H9 (cell line): ENCODE measurements at regions not wholly inside any gene's neighbourhood (a gene's known extent, or its start where the extent isn't known, plus 50 kb on each side); places are given as distances from the start of the nearest gene placed in this dataset.

Experiments used
- DNase-seq: peaks from one replicate; pipeline ENCODE4 v3.0.0-alpha.2; 2017
- H2AFZ ChIP-seq: one replicate; pipeline ENCODE4 v1.6.1; 2013; ENCODE audit warnings: mild to moderate bottlenecking, low read length, control low read depth, moderate library complexity
- H2AK5ac ChIP-seq: 2 replicates; pipeline ENCODE4 v1.6.1; 2013; ENCODE audit warnings: low read length, control low read depth, mixed read lengths; ENCODE audit not compliant: insufficient read length
- H2BK120ac ChIP-seq: one replicate; pipeline ENCODE4 v1.6.1; 2013; ENCODE audit warnings: low read depth, mild to moderate bottlenecking, low read length, control low read depth, inconsistent platforms; ENCODE audit not compliant: poor library complexity, severe bottlenecking
- H2BK12ac ChIP-seq: 2 replicates; pipeline ENCODE4 v1.6.1; 2013; ENCODE audit warnings: low read length, control low read depth, mixed read lengths, low read depth; ENCODE audit not compliant: insufficient read length
- H2BK15ac ChIP-seq: 2 replicates; pipeline ENCODE4 v1.6.1; 2013; ENCODE audit warnings: low read depth, low read length, control low read depth
- H2BK20ac ChIP-seq: one replicate; pipeline ENCODE4 v1.6.1; 2013; ENCODE audit warnings: low read depth, mild to moderate bottlenecking, low read length, control low read depth, inconsistent platforms; ENCODE audit not compliant: poor library complexity, severe bottlenecking
- H2BK5ac ChIP-seq: 2 replicates; pipeline ENCODE4 v1.6.1; 2013; ENCODE audit warnings: low read length, control low read depth, mixed read lengths; ENCODE audit not compliant: insufficient read length
- H3K14ac ChIP-seq: 2 replicates; pipeline ENCODE4 v1.6.1; 2013; ENCODE audit warnings: low read length, control low read depth; ENCODE audit not compliant: insufficient read depth
- H3K18ac ChIP-seq: 2 replicates; pipeline ENCODE4 v1.6.1; 2013; ENCODE audit warnings: low read depth, mild to moderate bottlenecking, mixed read lengths, low read length, control low read depth; ENCODE audit not compliant: insufficient read length
- H3K23ac ChIP-seq: 2 replicates; pipeline ENCODE4 v1.6.1; 2013; ENCODE audit warnings: low read length, control low read depth, mixed read lengths, low read depth; ENCODE audit not compliant: insufficient read length
- H3K23me2 ChIP-seq: 2 replicates; pipeline ENCODE4 v1.6.1; 2013; ENCODE audit warnings: low read depth, mild to moderate bottlenecking, mixed read lengths, low read length, control low read depth; ENCODE audit not compliant: insufficient read length, poor library complexity, severe bottlenecking
- H3K27ac ChIP-seq: 2 replicates; pipeline ENCODE4 v1.5.1; 2013; ENCODE audit warnings: low read length, control low read depth, mixed read lengths, low read depth; ENCODE audit not compliant: insufficient read length
- H3K27me3 ChIP-seq: 2 replicates; pipeline ENCODE4 v1.6.1; 2013; ENCODE audit warnings: low read length, control low read depth, inconsistent platforms; ENCODE audit not compliant: insufficient read depth
- H3K4ac ChIP-seq: 2 replicates; pipeline ENCODE4 v1.6.1; 2013; ENCODE audit warnings: low read depth, mild to moderate bottlenecking, control low read depth, inconsistent platforms, low read length, moderate library complexity
- H3K4me1 ChIP-seq: 2 replicates; pipeline ENCODE4 v1.6.1; 2013; ENCODE audit warnings: low read length, control low read depth, inconsistent platforms; ENCODE audit not compliant: insufficient read depth
- H3K4me2 ChIP-seq: 2 replicates; pipeline ENCODE4 v1.6.1; 2013; ENCODE audit warnings: low read length, control low read depth, mixed read lengths; ENCODE audit not compliant: insufficient read length, insufficient read depth
- H3K56ac ChIP-seq: 2 replicates; pipeline ENCODE4 v1.6.1; 2013; ENCODE audit warnings: low read depth, mild to moderate bottlenecking, mixed read lengths, low read length, control low read depth; ENCODE audit not compliant: insufficient read length
- H3K79me1 ChIP-seq: 2 replicates; pipeline ENCODE4 v1.6.1; 2013; ENCODE audit warnings: low read depth, mild to moderate bottlenecking, moderate library complexity, low read length, control low read depth, inconsistent platforms; ENCODE audit not compliant: insufficient read depth, poor library complexity, severe bottlenecking
- H3K79me2 ChIP-seq: 2 replicates; pipeline ENCODE4 v1.6.1; 2013; ENCODE audit warnings: low read length, control low read depth, inconsistent platforms; ENCODE audit not compliant: insufficient read depth
- H3K9ac ChIP-seq: 2 replicates; pipeline ENCODE4 v1.6.1; 2013; ENCODE audit warnings: low read length, control low read depth, mixed read lengths; ENCODE audit not compliant: insufficient read length; ENCODE audit errors: extremely low read depth
- H3K9me3 ChIP-seq: one replicate; pipeline ENCODE4 v1.6.1; 2013; ENCODE audit warnings: low read depth, low read length, inconsistent platforms; ENCODE audit not compliant: control insufficient read depth
- H3T11ph ChIP-seq: one replicate; pipeline ENCODE4 v1.6.1; 2013; ENCODE audit warnings: mild to moderate bottlenecking, low read length, control low read depth, inconsistent platforms
- H4K20me1 ChIP-seq: one replicate; pipeline ENCODE4 v1.6.1; 2013; ENCODE audit not compliant: control insufficient read depth, insufficient read length, insufficient read depth
- H4K5ac ChIP-seq: 2 replicates; pipeline ENCODE4 v1.6.1; 2013; ENCODE audit warnings: low read depth, mild to moderate bottlenecking, mixed read lengths, low read length, control low read depth; ENCODE audit not compliant: insufficient read length
- H4K8ac ChIP-seq: replicated peaks from 2 replicates; pipeline ENCODE4 v1.6.1; 2013; ENCODE audit warnings: low read length, control low read depth, mixed read lengths, low read depth; ENCODE audit not compliant: insufficient read length
- H4K91ac ChIP-seq: 2 replicates; pipeline ENCODE4 v1.6.1; 2013; ENCODE audit warnings: low read depth, mild to moderate bottlenecking, moderate library complexity, mixed read lengths, low read length, control low read depth; ENCODE audit not compliant: insufficient read length
- H3K27ac Mint-ChIP-seq, 3 experiments: 2 replicates in 2 of 3; 3 replicates in 1 of 3; pipeline ENCODE4 v1.8.0; 2020 to 2021; ENCODE audit warnings: mixed read lengths in 3 of 3, mild to moderate bottlenecking in 1 of 3, moderate library complexity in 1 of 3
- H3K27me3 Mint-ChIP-seq: 2 replicates; pipeline ENCODE4 v1.8.0; 2021; ENCODE audit warnings: low read depth, mild to moderate bottlenecking, moderate library complexity, mixed read lengths
- H3K36me3 Mint-ChIP-seq, 3 experiments: 2 replicates in 2 of 3; 3 replicates in 1 of 3; pipeline ENCODE4 v1.8.0; 2020 to 2021; ENCODE audit warnings: low read depth in 3 of 3, mixed read lengths in 3 of 3; ENCODE audit not compliant: insufficient read depth in 1 of 3
- H3K4me1 Mint-ChIP-seq, 2 experiments: 2 replicates each; pipeline ENCODE4 v1.8.0; 2020; ENCODE audit warnings: mixed read lengths in 2 of 2
- H3K4me3 Mint-ChIP-seq, 2 experiments: 2 replicates in 1 of 2; 3 replicates in 1 of 2; pipeline ENCODE4 v1.8.0; 2020 to 2021; ENCODE audit warnings: mild to moderate bottlenecking in 2 of 2, mixed read lengths in 2 of 2, moderate library complexity in 1 of 2
- H3K9me3 Mint-ChIP-seq, 2 experiments: 2 replicates in 1 of 2; 3 replicates in 1 of 2; pipeline ENCODE4 v1.8.0; 2020; ENCODE audit warnings: mild to moderate bottlenecking in 2 of 2, mixed read lengths in 2 of 2, moderate library complexity in 1 of 2
- WGBS: extraction: QIAGEN DNeasy Blood & Tissue Kit; methylation state at CpG from one replicate; pipeline ENCODE4 v1.1.7; 2013; ENCODE audit warnings: missing lambda C conversion rate, low lambda C conversion rate, mixed read lengths; ENCODE audit not compliant: insufficient read length; ENCODE audit errors: extremely low coverage; 5-methylcytosine and 5-hydroxymethylcytosine counted together
- TF ChIP-seq, protein P1 (sequence below): fragments of 200-600 bp; sonication (generic); conservative IDR thresholded peaks from 3 replicates; pipeline ENCODE4 v1.8.0; 2021; ENCODE audit warnings: antibody characterized with exemption, mild to moderate bottlenecking

GRCh38 chr6:105780146-105780860 lies 305.8 kb upstream of the PRDM1 start:
- TF ChIP-seq, protein P1, sequence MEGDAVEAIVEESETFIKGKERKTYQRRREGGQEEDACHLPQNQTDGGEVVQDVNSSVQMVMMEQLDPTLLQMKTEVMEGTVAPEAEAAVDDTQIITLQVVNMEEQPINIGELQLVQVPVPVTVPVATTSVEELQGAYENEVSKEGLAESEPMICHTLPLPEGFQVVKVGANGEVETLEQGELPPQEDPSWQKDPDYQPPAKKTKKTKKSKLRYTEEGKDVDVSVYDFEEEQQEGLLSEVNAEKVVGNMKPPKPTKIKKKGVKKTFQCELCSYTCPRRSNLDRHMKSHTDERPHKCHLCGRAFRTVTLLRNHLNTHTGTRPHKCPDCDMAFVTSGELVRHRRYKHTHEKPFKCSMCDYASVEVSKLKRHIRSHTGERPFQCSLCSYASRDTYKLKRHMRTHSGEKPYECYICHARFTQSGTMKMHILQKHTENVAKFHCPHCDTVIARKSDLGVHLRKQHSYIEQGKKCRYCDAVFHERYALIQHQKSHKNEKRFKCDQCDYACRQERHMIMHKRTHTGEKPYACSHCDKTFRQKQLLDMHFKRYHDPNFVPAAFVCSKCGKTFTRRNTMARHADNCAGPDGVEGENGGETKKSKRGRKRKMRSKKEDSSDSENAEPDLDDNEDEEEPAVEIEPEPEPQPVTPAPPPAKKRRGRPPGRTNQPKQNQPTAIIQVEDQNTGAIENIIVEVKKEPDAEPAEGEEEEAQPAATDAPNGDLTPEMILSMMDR, result no peak
- no peak overlapping the region for H3K27ac ChIP-seq
- H2BK20ac ChIP-seq, result no peak overlapping the region
- peaks cover 9 to 14% of the 10 kb centered on the region in 2 experiments for H3K9me3 Mint-ChIP-seq
- no peak overlapping the region for H4K5ac ChIP-seq
- H3K9ac ChIP-seq, result no peak overlapping the region
- no peak overlapping the region for H3K56ac ChIP-seq
- peaks cover 5 to 8% of the 10 kb centered on the region in 2 experiments; a peak in 3 of 4 replicates for H3K4me1 Mint-ChIP-seq
- no peak overlapping the region for H2BK15ac ChIP-seq
- no peak overlapping the region for H3T11ph ChIP-seq
- no peak overlapping the region for H3K4me3 Mint-ChIP-seq
- no peaks in the 10 kb centered on the region for H3K79me1 ChIP-seq
- H3K23me2 ChIP-seq, result no peaks in the 10 kb centered on the region
- no peak overlapping the region for H2AFZ ChIP-seq
- H3K79me2 ChIP-seq, result no peaks in the 10 kb centered on the region
- no peak overlapping the region for H3K18ac ChIP-seq
- no peak overlapping the region for H3K4me2 ChIP-seq
- no peak overlapping the region for H3K27ac Mint-ChIP-seq
- no peaks in the 10 kb centered on the region for H3K4me1 ChIP-seq
- H3K14ac ChIP-seq, result no peak overlapping the region
- H3K27me3 Mint-ChIP-seq, result no peaks in the 10 kb centered on the region
- H4K91ac ChIP-seq, result no peak overlapping the region
- no peak overlapping the region for H2AK5ac ChIP-seq
- H3K4ac ChIP-seq, result no peak overlapping the region
- no peak overlapping the region for H2BK5ac ChIP-seq
- H3K36me3 Mint-ChIP-seq, result peaks cover 0 to 10% (median 4%) of the 10 kb centered on the region in 3 experiments; a peak in 4 of 7 replicates
- H2BK12ac ChIP-seq, result no peak overlapping the region
- H3K23ac ChIP-seq, result no peak overlapping the region
- no peaks in the 10 kb centered on the region for H3K27me3 ChIP-seq
- H3K9me3 ChIP-seq, result no peaks in the 10 kb centered on the region
- no peaks in the 10 kb centered on the region for H4K20me1 ChIP-seq
- H4K8ac ChIP-seq, result no peak overlapping the region
- no CpG with 5 or more reads among the region's 12 CpGs for WGBS
- DNase-seq, result no peak
- no peak overlapping the region for H2BK120ac ChIP-seq
